CD14-positive monocyte (primary cell): ENCODE measurements at regions not wholly inside any gene's neighbourhood (a gene's known extent, or its start where the extent isn't known, plus 50 kb on each side); places are given as distances from the start of the nearest gene placed in this dataset.

ENCODE experiments used
- DNase-seq, 3 donors: peaks; one replicate each; pipeline ENCODE4 v3.0.0-alpha.2; 2011 to 2022
- H2AFZ ChIP-seq: 2 replicates; pipeline ENCODE4 v1.6.0; 2012; ENCODE audit warnings: mild to moderate bottlenecking, low read depth, low read length, inconsistent platforms; ENCODE audit not compliant: insufficient read depth, poor library complexity, severe bottlenecking
- H3K27ac ChIP-seq, 2 donors: 1 replicate in 1 of 2; 2 replicates in 1 of 2; pipeline ENCODE4 v1.5.1; 2012 to 2013; ENCODE audit warnings: low read length in 2 of 2, control low read depth in 1 of 2, inconsistent platforms in 1 of 2, low read depth in 1 of 2, mild to moderate bottlenecking in 1 of 2
- H3K27me3 ChIP-seq, 2 donors: one replicate each; pipeline versions ENCODE4 v1.6.0 to v1.6.1; 2011 to 2013; ENCODE audit warnings: low read length in 2 of 2; ENCODE audit not compliant: control insufficient read depth in 2 of 2, insufficient read depth in 2 of 2
- H3K36me3 ChIP-seq, 2 donors: replicated peaks in 1 of 2; 1 replicate in 1 of 2; 2 replicates in 1 of 2; pipeline versions ENCODE4 v1.5.1 to v1.6.1; 2012 to 2013; ENCODE audit warnings: low read length in 2 of 2, control low read depth in 1 of 2, inconsistent platforms in 1 of 2, mild to moderate bottlenecking in 1 of 2; ENCODE audit not compliant: insufficient read depth in 2 of 2, control insufficient read depth in 1 of 2
- H3K4me1 ChIP-seq, 2 donors: 1 replicate in 1 of 2; 2 replicates in 1 of 2; pipeline versions ENCODE4 v1.5.1 to v1.6.1; 2012 to 2013; ENCODE audit warnings: low read length in 2 of 2, control low read depth in 1 of 2, inconsistent platforms in 1 of 2, mild to moderate bottlenecking in 1 of 2, moderate library complexity in 1 of 2; ENCODE audit not compliant: insufficient read depth in 2 of 2, control insufficient read depth in 1 of 2
- H3K4me2 ChIP-seq: replicated peaks from 2 replicates; pipeline ENCODE3; 2012; ENCODE audit warnings: low read length, moderate library complexity, mild to moderate bottlenecking; ENCODE audit not compliant: poor library complexity, severe bottlenecking; ENCODE audit errors: extremely low read depth
- H3K4me3 ChIP-seq, 3 experiments: fragments of 200-600 bp in 1 of 3; sonication (generic) in 1 of 3; replicated peaks in 1 of 3; 1 replicate in 2 of 3; 2 replicates in 1 of 3; pipeline ENCODE4 v1.5.1; 2011 to 2013; ENCODE audit warnings: low read length in 3 of 3, mild to moderate bottlenecking in 3 of 3, control low read depth in 2 of 3, low read depth in 2 of 3, inconsistent platforms in 1 of 3, moderate library complexity in 1 of 3
- H3K79me2 ChIP-seq: 2 replicates; pipeline ENCODE4 v1.6.0; 2012; ENCODE audit warnings: mild to moderate bottlenecking, control low read depth, inconsistent platforms, low read length, moderate library complexity; ENCODE audit not compliant: insufficient read depth
- H3K9ac ChIP-seq: 2 replicates; pipeline ENCODE4 v1.6.0; 2017; ENCODE audit warnings: low read length, mild to moderate bottlenecking; ENCODE audit not compliant: insufficient read depth, poor library complexity, severe bottlenecking
- H3K9me3 ChIP-seq, 2 donors: replicated peaks in 1 of 2; 1 replicate in 1 of 2; 2 replicates in 1 of 2; pipeline versions ENCODE4 v1.5.1 to v1.6.1; 2012 to 2013; ENCODE audit warnings: low read length in 2 of 2, control low read depth in 1 of 2; ENCODE audit not compliant: control insufficient read depth in 1 of 2, insufficient read depth in 1 of 2
- H4K20me1 ChIP-seq: 2 replicates; pipeline ENCODE4 v1.6.0; 2012; ENCODE audit warnings: mild to moderate bottlenecking, low read length, control low read depth, moderate library complexity; ENCODE audit not compliant: insufficient read depth
- H3K27ac Mint-ChIP-seq, 7 donors: one replicate each; pipeline ENCODE4 v1.8.0; 2020; ENCODE audit warnings: mild to moderate bottlenecking in 7 of 7, mixed read lengths in 7 of 7, moderate library complexity in 6 of 7, inconsistent platforms in 2 of 7
- H3K27me3 Mint-ChIP-seq, 3 donors: one replicate each; pipeline ENCODE4 v1.8.0; 2021 to 2022; ENCODE audit warnings: low read depth in 3 of 3, mild to moderate bottlenecking in 3 of 3, mixed read lengths in 3 of 3, moderate library complexity in 3 of 3, inconsistent platforms in 1 of 3
- H3K36me3 Mint-ChIP-seq, 2 donors: one replicate each; pipeline ENCODE4 v1.8.0; 2020; ENCODE audit warnings: mixed read lengths in 2 of 2, inconsistent platforms in 1 of 2, mild to moderate bottlenecking in 1 of 2
- H3K4me1 Mint-ChIP-seq: one replicate; pipeline ENCODE4 v1.8.0; 2020; ENCODE audit warnings: mild to moderate bottlenecking, mixed read lengths
- H3K4me3 Mint-ChIP-seq, 2 donors: one replicate each; pipeline ENCODE4 v1.8.0; 2020; ENCODE audit warnings: mild to moderate bottlenecking in 2 of 2, mixed read lengths in 2 of 2, moderate library complexity in 1 of 2
- H3K9me3 Mint-ChIP-seq, 7 donors: one replicate each; pipeline ENCODE4 v1.8.0; 2020 to 2022; ENCODE audit warnings: mixed read lengths in 7 of 7, mild to moderate bottlenecking in 6 of 7, moderate library complexity in 6 of 7, inconsistent platforms in 2 of 7
- CTCF ChIP-seq: fragments of 200-600 bp; IDR thresholded peaks from one replicate; pipeline ENCODE4 v1.8.0; 2022; ENCODE audit warnings: antibody characterized with exemption, mild to moderate bottlenecking
- WGBS: methylation state at CpG from one replicate; pipeline ENCODE4 v1.1.5; 2013; ENCODE audit warnings: missing lambda C conversion rate; ENCODE audit not compliant: insufficient coverage; 5-methylcytosine and 5-hydroxymethylcytosine counted together
- intact Hi-C, 2 donors: fragments of 100-400 bp; cut with micrococcal nuclease; formaldehyde crosslinking; loops; one replicate each; pipeline versions ENCODE4 v1.15.0 to v1.15.1; 2023

GRCh38 chr2:22604136-22604535, 780.8 kb upstream of the KLHL29 start:
- H3K27ac ChIP-seq, result no peak overlapping the region
- no peaks in the 10 kb centered on the region for H3K79me2 ChIP-seq
- peaks cover 0 to 2% (median 0%) of the 10 kb centered on the region in 3 donors for H3K27me3 Mint-ChIP-seq
- H2AFZ ChIP-seq, result no peak overlapping the region
- H3K36me3 ChIP-seq, result no peaks in the 10 kb centered on the region
- no peak overlapping the region for H3K9ac ChIP-seq
- no peaks in the 10 kb centered on the region for H3K27me3 ChIP-seq
- intact Hi-C loops, result no loop called here
- TF ChIP-seq CTCF, result no peak
- no peak for DNase-seq
- no peaks in the 10 kb centered on the region for H3K4me1 Mint-ChIP-seq
- H3K9me3 Mint-ChIP-seq, result peaks cover 0 to 4% (median 0%) of the 10 kb centered on the region in 7 donors
- WGBS, result no CpG with 5 or more reads among the region's 4 CpGs
- no peak overlapping the region for H3K4me2 ChIP-seq
- no peaks in the 10 kb centered on the region for H4K20me1 ChIP-seq
- H3K27ac Mint-ChIP-seq, result no peak overlapping the region
- H3K36me3 Mint-ChIP-seq, result no peaks in the 10 kb centered on the region
- no peaks in the 10 kb centered on the region for H3K4me1 ChIP-seq
- no peak overlapping the region for H3K4me3 ChIP-seq
- H3K4me3 Mint-ChIP-seq, result no peak overlapping the region
- H3K9me3 ChIP-seq, result no peaks in the 10 kb centered on the region

GRCh38 chr2:22616031-22616430, 768.9 kb upstream of the KLHL29 start:
- H3K9me3 Mint-ChIP-seq, result peaks cover 0 to 4% (median 0%) of the 10 kb centered on the region in 7 donors
- H3K27me3 Mint-ChIP-seq, result no peaks in the 10 kb centered on the region

More at GRCh38 chr2:22616031-22616430, 768.9 kb upstream of the KLHL29 start:
- H3K4me1 Mint-ChIP-seq, result no peaks in the 10 kb centered on the region
- intact Hi-C loops, result no loop called here
- no peaks in the 10 kb centered on the region for H3K79me2 ChIP-seq
- no peak overlapping the region for H3K4me3 ChIP-seq
- no peaks in the 10 kb centered on the region for H3K36me3 ChIP-seq
- H3K36me3 Mint-ChIP-seq, result no peaks in the 10 kb centered on the region
- DNase-seq, result no peak
- no CpG with 5 or more reads among the region's 3 CpGs for WGBS
- no peak overlapping the region for H3K27ac Mint-ChIP-seq
- no peaks in the 10 kb centered on the region for H4K20me1 ChIP-seq
- no peak overlapping the region for H3K9ac ChIP-seq
- no peaks in the 10 kb centered on the region for H3K4me1 ChIP-seq
- no peak overlapping the region for H3K4me2 ChIP-seq
- no peaks in the 10 kb centered on the region for H3K27me3 ChIP-seq
- H3K27ac ChIP-seq, result no peak overlapping the region
- H2AFZ ChIP-seq, result no peak overlapping the region
- H3K4me3 Mint-ChIP-seq, result no peak overlapping the region
- H3K9me3 ChIP-seq, result no peaks in the 10 kb centered on the region
- no peak for TF ChIP-seq CTCF
